Tibial nerve (tissue), 4 donors: ENCODE measurements at regions not wholly inside any gene's neighbourhood (a gene's known extent, or its start where the extent isn't known, plus 50 kb on each side); places are given as distances from the start of the nearest gene placed in this dataset.

Experiments
- CTCF ChIP-seq, 5 experiments: fragments of 200-600 bp in 3 of 5; fragments of 450-650 bp in 2 of 5; sonication (generic) in 3 of 5; IDR thresholded peaks; one replicate each; pipeline ENCODE4 v1.5.1; 2016 to 2019; ENCODE audit warnings: antibody characterized with exemption in 5 of 5, mild to moderate bottlenecking in 3 of 5, moderate library complexity in 2 of 5
- EP300 ChIP-seq, 2 donors: sonication (generic); formaldehyde crosslinking; IDR thresholded peaks; one replicate each; pipeline ENCODE4 v1.6.1; 2017; ENCODE audit warnings: antibody characterized with exemption in 2 of 2, mild to moderate bottlenecking in 1 of 2

- TF ChIP-seq CTCF (IDR thresholded peaks at IDR 0.05) = no peak
- no peak for TF ChIP-seq EP300 (IDR thresholded peaks at IDR 0.05)
These were observed 320.5 kb upstream of the EMCN start for GRCh38 chr4:100838286-100838685.
